ENCODE measurements at regions not wholly inside any gene's neighbourhood (a gene's known extent, or its start where the extent isn't known, plus 50 kb on each side); places are given as distances from the start of the nearest gene placed in this dataset.

DNA sequence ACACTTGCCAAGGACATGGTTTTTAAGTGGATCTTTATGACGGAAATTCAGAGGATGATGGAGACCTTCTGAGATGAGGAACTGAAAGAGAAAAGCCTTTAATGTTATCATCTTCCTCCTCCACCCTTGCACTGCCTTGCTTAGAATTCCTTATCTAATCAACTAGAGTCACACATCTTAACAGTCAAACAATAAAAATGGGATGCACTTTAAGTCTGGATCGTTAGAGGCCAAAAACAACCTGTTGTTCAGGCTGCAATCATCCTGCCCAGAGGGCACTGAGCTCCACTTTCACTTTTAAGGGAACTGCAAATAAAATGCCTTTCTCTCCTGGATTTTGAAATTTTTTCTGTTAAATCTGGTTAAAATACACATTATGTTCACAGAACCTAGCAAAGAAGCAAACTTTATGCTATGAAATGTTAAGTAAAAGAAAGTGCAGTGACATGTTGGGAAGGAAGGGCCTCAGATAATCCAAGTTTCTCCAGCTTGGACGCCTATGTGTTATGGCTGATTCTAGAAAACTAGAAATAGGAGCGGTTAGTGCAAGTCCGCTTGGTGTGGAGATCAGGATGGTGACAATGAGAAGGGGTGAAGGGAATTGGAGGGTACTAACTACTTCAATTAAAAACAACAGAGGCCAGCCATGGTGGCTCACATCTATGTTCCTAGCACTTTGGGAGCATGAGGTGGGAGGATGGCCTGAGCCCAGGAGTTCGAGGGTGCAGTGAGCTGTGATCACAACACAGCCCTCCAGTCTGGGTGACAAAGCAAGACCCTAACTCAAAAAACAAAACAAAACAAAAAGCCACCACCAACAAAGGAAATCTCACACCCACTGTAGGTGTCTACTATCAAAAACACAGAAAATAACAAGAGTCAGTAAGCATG is 66.4 kb upstream of the KIF13A start:
- TF ChIP-seq, protein P1, sequence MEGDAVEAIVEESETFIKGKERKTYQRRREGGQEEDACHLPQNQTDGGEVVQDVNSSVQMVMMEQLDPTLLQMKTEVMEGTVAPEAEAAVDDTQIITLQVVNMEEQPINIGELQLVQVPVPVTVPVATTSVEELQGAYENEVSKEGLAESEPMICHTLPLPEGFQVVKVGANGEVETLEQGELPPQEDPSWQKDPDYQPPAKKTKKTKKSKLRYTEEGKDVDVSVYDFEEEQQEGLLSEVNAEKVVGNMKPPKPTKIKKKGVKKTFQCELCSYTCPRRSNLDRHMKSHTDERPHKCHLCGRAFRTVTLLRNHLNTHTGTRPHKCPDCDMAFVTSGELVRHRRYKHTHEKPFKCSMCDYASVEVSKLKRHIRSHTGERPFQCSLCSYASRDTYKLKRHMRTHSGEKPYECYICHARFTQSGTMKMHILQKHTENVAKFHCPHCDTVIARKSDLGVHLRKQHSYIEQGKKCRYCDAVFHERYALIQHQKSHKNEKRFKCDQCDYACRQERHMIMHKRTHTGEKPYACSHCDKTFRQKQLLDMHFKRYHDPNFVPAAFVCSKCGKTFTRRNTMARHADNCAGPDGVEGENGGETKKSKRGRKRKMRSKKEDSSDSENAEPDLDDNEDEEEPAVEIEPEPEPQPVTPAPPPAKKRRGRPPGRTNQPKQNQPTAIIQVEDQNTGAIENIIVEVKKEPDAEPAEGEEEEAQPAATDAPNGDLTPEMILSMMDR (IDR thresholded peaks at IDR 0.05): no peak
- no peak for TF ChIP-seq POLR2A (IDR thresholded peaks at IDR 0.05)
